HG02623 (cell line): ENCODE measurements at regions not wholly inside any gene's neighbourhood (a gene's known extent, or its start where the extent isn't known, plus 50 kb on each side); places are given as distances from the start of the nearest gene placed in this dataset.
A peak's percentile ranks its signal among the peaks of the same experiment; 100 is the strongest.

Source experiments
- ATAC-seq: cut with Tn5 transposase; IDR thresholded peaks from one replicate; pipeline ENCODE4 v1.9.1; 2021; ENCODE audit warnings: moderate library complexity; ENCODE audit not compliant: unreplicated experiment

DNA sequence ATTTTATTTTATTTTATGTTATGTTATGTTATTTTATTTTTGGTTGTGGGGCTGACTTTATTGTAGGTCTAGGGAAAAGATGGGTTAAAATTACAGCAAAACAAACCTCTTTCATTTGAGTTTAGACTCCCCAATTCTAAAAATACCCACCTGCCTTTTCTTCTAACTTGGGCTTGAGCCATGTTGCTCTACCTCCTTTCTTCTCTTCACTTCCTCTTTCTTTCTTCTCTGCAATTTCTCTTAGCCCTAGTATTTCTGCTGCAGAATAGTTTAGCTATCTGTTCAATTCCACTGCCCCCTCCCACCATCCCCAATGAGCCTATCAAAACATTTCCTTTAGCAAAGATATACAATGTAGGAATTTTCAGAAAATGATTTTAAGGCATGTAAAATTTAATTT lies 653.3 kb downstream of the ARAP2 start:
- ATAC-seq, result no peak

GRCh38 chr4:35604252-35604651 lies 640.1 kb downstream of the ARAP2 start:
- no peak for ATAC-seq

DNA sequence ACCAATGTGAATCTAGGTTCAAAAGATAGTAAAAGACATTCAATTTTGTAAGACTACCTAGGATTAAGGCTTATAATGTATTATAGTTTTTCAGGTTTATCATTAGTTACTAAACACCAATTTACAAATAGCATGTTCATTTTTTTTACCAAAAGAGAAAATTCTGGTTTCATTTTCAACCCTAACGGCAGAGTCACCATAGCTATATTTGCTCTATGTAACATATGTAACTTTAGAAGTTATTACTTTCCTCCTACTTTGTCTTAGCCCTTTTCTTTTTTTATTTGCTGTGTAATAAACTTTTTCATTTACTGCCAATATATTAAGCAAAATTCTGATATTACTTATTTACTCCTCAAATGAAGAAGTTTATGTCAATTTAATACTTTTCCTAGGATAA lies 639.6 kb downstream of the ARAP2 start:
- ATAC-seq, result no peak

GRCh38 chr4:35608205-35608604 lies 636.1 kb downstream of the ARAP2 start:
- ATAC-seq, result no peak

- ATAC-seq, result no peak
Measured at GRCh38 chr4:35614120-35614519, 630.2 kb downstream of the ARAP2 start.

DNA sequence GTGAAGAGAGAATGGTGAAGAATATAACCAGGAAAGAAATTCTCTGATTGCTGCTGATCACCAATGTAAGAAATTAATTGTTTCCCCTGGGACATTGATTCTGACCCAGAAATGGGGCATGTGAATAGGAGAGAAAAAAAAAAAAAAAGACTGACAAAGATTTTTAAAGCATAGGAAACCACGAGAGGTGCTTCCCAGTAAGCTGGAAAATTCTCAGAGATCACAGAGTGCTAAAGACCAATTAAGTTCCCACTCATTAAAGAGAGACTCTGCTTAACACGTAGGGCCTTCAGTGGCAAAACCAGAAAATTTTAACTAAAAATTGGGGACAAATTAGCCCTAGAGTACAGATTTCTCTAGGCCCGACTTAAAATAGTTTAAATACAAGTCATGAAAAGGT lies 604.4 kb downstream of the ARAP2 start:
- no peak for ATAC-seq

DNA sequence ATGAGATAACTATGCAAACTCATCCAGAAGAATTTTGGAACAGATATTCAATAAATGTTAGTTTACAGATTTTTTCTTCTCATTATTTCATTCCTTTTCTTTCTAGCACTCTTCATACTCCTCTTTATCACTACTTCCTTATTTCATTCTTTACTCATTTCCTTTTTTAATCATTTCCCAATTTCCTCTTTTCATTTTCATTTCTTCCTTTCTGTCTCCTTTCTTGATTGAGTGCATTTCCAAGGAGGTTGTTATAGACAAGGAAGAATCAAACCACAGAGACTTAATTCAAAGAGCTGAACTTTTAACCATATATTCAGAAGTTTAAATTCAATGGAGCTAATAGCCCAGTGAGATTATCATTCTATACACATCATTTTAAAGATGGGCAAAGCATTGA lies 600.7 kb downstream of the ARAP2 start:
- no peak for ATAC-seq

GRCh38 chr4:35644591-35644990 lies 599.7 kb downstream of the ARAP2 start:
- no peak for ATAC-seq

DNA sequence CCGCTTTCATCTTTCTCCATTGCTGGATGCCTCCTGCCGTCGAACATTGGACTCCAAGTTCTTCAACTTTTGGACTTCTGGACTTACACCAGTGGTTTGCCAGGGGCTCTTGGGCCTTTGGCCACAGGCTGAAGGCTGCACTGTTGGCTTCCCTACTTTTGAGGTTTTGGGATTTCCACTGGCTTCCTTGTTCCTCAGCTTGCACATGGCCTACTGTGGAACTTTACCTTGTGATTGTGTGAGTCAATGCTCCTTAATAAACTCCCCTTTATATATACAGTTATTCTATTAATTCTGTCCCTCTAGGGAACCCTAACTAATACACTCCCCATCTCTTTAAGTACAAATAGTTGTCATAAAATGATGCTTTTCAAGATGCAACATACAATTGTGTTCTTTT lies 595.3 kb downstream of the ARAP2 start:
- no peak for ATAC-seq

DNA sequence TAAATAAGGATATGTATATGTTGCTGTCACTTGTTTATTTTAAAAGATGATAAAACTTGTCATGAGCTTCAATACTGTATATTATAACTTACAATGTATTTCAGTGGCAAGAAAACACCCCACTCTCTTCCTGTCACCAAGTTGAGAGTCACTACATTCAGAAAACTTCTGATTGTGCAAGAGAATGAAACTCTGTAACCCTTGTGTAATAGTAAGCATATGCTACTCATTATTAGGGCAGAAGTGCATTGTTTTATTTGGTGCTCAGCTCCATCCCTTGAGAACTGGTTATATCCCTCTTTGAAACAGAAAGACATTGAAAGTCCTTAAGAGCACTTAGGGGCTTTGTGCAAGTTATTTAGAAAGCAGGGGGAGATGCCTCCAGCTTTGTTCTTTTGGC lies 594.5 kb downstream of the ARAP2 start:
- ATAC-seq, result no peak

- no peak for ATAC-seq
Measured at GRCh38 chr4:35652197-35652596, 592.1 kb downstream of the ARAP2 start.

GRCh38 chr4:35653451-35653850 lies 590.9 kb downstream of the ARAP2 start:
- no peak for ATAC-seq

- ATAC-seq, result no peak
Measured at GRCh38 chr4:35673137-35673536, 571.2 kb downstream of the ARAP2 start.

GRCh38 chr4:35684755-35685154 lies 559.6 kb downstream of the ARAP2 start:
- no peak for ATAC-seq

GRCh38 chr4:35689870-35690269 lies 554.4 kb downstream of the ARAP2 start:
- ATAC-seq, result no peak

GRCh38 chr4:35690271-35690670 lies 554.0 kb downstream of the ARAP2 start:
- no peak for ATAC-seq

- ATAC-seq, result no peak
Measured at GRCh38 chr4:35695003-35695402, 549.3 kb downstream of the ARAP2 start.

DNA sequence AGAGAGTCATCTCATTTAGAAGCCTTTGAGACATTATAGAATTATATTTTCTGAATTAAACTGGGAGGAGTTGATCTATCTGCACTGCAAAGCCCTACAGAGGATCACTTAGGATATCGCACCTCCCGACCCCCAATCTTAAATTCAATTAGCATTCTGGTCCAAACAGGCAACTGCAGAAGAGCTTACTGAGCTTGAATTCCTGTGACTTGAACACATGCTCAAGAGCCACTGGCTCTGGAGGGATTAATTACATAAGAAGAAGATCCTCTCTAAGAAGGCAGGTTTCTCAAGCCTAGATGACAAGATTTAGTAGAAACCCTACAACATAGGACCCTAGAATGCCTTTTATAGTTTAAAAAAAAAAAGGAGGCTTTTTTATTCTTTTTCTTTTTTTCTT lies 548.9 kb downstream of the ARAP2 start:
- ATAC-seq, result no peak

- peak; percentile 74 for ATAC-seq
Measured at GRCh38 chr4:35697210-35697736, 547.0 kb downstream of the ARAP2 start.

- no peak for ATAC-seq
Measured at GRCh38 chr4:35700663-35701062, 543.7 kb downstream of the ARAP2 start.

- ATAC-seq, result no peak
Measured at GRCh38 chr4:35709080-35709479, 535.2 kb downstream of the ARAP2 start.

DNA sequence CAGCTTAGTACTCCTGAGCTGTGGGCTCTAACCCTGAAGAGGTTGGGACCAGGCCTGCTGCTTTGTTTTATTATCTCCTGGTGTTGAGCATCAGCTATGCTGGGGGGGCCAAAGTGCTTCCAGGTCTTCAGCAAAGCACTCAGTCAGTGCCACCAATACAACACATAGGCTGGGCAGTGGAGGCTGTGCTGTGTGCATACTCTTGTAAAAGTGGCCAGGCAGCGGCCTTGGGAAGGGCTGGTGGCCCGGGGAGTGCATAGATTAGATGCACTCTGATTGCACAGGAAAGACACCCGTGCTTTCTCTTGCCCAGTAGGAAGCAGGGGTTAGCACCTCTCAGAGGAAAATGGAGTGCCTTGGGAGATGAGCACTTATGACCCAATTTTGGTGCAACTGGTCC lies 534.0 kb downstream of the ARAP2 start:
- ATAC-seq, result no peak

GRCh38 chr4:35711127-35711526 lies 533.2 kb downstream of the ARAP2 start:
- no peak for ATAC-seq

DNA sequence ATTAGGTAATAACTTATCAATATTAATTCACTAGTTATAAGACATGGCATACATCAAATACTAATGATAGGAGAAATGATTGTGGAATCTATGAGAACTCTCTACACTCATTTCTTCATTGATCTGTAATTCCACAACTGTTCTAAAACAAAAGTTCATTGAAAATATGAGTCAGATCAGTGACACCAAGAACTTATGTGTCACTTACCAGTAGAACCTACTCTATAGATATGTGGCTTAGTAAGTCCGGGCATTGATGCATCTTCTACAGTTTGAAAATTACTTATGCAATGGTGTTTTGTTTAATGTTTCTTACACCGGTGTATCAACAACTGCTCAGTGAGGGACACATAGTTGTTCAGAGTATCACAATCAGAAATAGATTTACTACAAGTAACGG lies 520.3 kb downstream of the ARAP2 start:
- no peak for ATAC-seq
